ENCODE measurements at regions not wholly inside any gene's neighbourhood (a gene's known extent, or its start where the extent isn't known, plus 50 kb on each side); places are given as distances from the start of the nearest gene placed in this dataset.
"Not testable (repeated sequence)": the region's sequence is repeated elsewhere in the genome, so short reads cannot be mapped to it uniquely, and the experiment has no call there.

- not testable (repeated sequence) for H3K36me3 ChIP-seq (ENCODE audit: insufficient read depth, low read depth, low read length); H3K9me3 ChIP-seq (ENCODE audit: insufficient read depth, low read depth, low read length); H3K4me1 ChIP-seq (ENCODE audit: insufficient read depth, low read length); H3K27me3 ChIP-seq (ENCODE audit: insufficient read depth, low read length); H3K9ac ChIP-seq (ENCODE audit: low read depth, low read length); H3K27ac ChIP-seq (ENCODE audit: low read length); H3K4me3 ChIP-seq (ENCODE audit: low read length)
These were observed 1220.8 kb upstream of the B3GALT2 start for GRCh38 chr1:194407238-194407637.

GRCh38 chr1:194394676-194395075, 1208.3 kb upstream of the B3GALT2 start:
- H3K36me3 ChIP-seq (ENCODE audit: insufficient read depth, low read depth, low read length): no peaks in the 10 kb centered on the region
- H3K4me1 ChIP-seq (ENCODE audit: insufficient read depth, low read length): peaks cover 6% of the 10 kb centered on the region
- no peaks in the 10 kb centered on the region for H3K9me3 ChIP-seq (ENCODE audit: insufficient read depth, low read depth, low read length)
- no peak overlapping the region for H3K27ac ChIP-seq (ENCODE audit: low read length)
- H3K4me3 ChIP-seq (ENCODE audit: low read length): no peak overlapping the region
- no peaks in the 10 kb centered on the region for H3K27me3 ChIP-seq (ENCODE audit: insufficient read depth, low read length)
- no peak overlapping the region for H3K9ac ChIP-seq (ENCODE audit: low read depth, low read length)

GRCh38 chr1:194387531-194387930, 1201.1 kb upstream of the B3GALT2 start:
- no peaks in the 10 kb centered on the region for H3K4me1 ChIP-seq (ENCODE audit: insufficient read depth, low read length)
- H3K27ac ChIP-seq (ENCODE audit: low read length): no peak overlapping the region
- H3K27me3 ChIP-seq (ENCODE audit: insufficient read depth, low read length): no peaks in the 10 kb centered on the region
- no peaks in the 10 kb centered on the region for H3K36me3 ChIP-seq (ENCODE audit: insufficient read depth, low read depth, low read length)
- no peaks in the 10 kb centered on the region for H3K9me3 ChIP-seq (ENCODE audit: insufficient read depth, low read depth, low read length)
- H3K4me3 ChIP-seq (ENCODE audit: low read length): no peak overlapping the region
- no peak overlapping the region for H3K9ac ChIP-seq (ENCODE audit: low read depth, low read length)

- no peaks in the 10 kb centered on the region for H3K9me3 ChIP-seq (ENCODE audit: insufficient read depth, low read depth, low read length)
These were observed 1192.1 kb upstream of the B3GALT2 start for GRCh38 chr1:194378517-194378916.

GRCh38 chr1:194374649-194375048, 1188.2 kb upstream of the B3GALT2 start:
- H3K9ac ChIP-seq (ENCODE audit: low read depth, low read length): no peak overlapping the region
- no peaks in the 10 kb centered on the region for H3K27me3 ChIP-seq (ENCODE audit: insufficient read depth, low read length)
- H3K9me3 ChIP-seq (ENCODE audit: insufficient read depth, low read depth, low read length): no peaks in the 10 kb centered on the region
- H3K36me3 ChIP-seq (ENCODE audit: insufficient read depth, low read depth, low read length): no peaks in the 10 kb centered on the region
- no peak overlapping the region for H3K27ac ChIP-seq (ENCODE audit: low read length)
- H3K4me1 ChIP-seq (ENCODE audit: insufficient read depth, low read length): no peaks in the 10 kb centered on the region
- H3K4me3 ChIP-seq (ENCODE audit: low read length): no peak overlapping the region

More at GRCh38 chr1:194378517-194378916, 1192.1 kb upstream of the B3GALT2 start:
- no peak overlapping the region for H3K27ac ChIP-seq (ENCODE audit: low read length)
- H3K4me3 ChIP-seq (ENCODE audit: low read length): no peak overlapping the region
- no peaks in the 10 kb centered on the region for H3K36me3 ChIP-seq (ENCODE audit: insufficient read depth, low read depth, low read length)
- no peaks in the 10 kb centered on the region for H3K27me3 ChIP-seq (ENCODE audit: insufficient read depth, low read length)
- H3K4me1 ChIP-seq (ENCODE audit: insufficient read depth, low read length): no peaks in the 10 kb centered on the region
- no peak overlapping the region for H3K9ac ChIP-seq (ENCODE audit: low read depth, low read length)

GRCh38 chr1:194372266-194372665, 1185.9 kb upstream of the B3GALT2 start:
- no peaks in the 10 kb centered on the region for H3K4me1 ChIP-seq (ENCODE audit: insufficient read depth, low read length)
- no peaks in the 10 kb centered on the region for H3K27me3 ChIP-seq (ENCODE audit: insufficient read depth, low read length)
- no peaks in the 10 kb centered on the region for H3K9me3 ChIP-seq (ENCODE audit: insufficient read depth, low read depth, low read length)
- no peak overlapping the region for H3K4me3 ChIP-seq (ENCODE audit: low read length)
- H3K27ac ChIP-seq (ENCODE audit: low read length): no peak overlapping the region
- H3K9ac ChIP-seq (ENCODE audit: low read depth, low read length): no peak overlapping the region
- H3K36me3 ChIP-seq (ENCODE audit: insufficient read depth, low read depth, low read length): no peaks in the 10 kb centered on the region

GRCh38 chr1:194369622-194370021, 1183.2 kb upstream of the B3GALT2 start:
- no peak overlapping the region for H3K27ac ChIP-seq (ENCODE audit: low read length)
- H3K36me3 ChIP-seq (ENCODE audit: insufficient read depth, low read depth, low read length): no peaks in the 10 kb centered on the region

GRCh38 chr1:194369060-194369459, 1182.6 kb upstream of the B3GALT2 start:
- Histone ChIP-seq H3K4me1 (ENCODE audit: insufficient read depth, low read length) (no peaks in the 10 kb centered on the region), H3K27me3 (ENCODE audit: insufficient read depth, low read length) (no peaks in the 10 kb centered on the region), H3K9ac (ENCODE audit: low read depth, low read length) (no peak overlapping the region), H3K4me3 (ENCODE audit: low read length) (no peak overlapping the region), H3K36me3 (ENCODE audit: insufficient read depth, low read depth, low read length) (no peaks in the 10 kb centered on the region), H3K27ac (ENCODE audit: low read length) (no peak overlapping the region), H3K9me3 (ENCODE audit: insufficient read depth, low read depth, low read length) (no peaks in the 10 kb centered on the region)

More at GRCh38 chr1:194369622-194370021, 1183.2 kb upstream of the B3GALT2 start:
- no peaks in the 10 kb centered on the region for H3K27me3 ChIP-seq (ENCODE audit: insufficient read depth, low read length)
- H3K9me3 ChIP-seq (ENCODE audit: insufficient read depth, low read depth, low read length): no peaks in the 10 kb centered on the region
- no peak overlapping the region for H3K4me3 ChIP-seq (ENCODE audit: low read length)
- no peak overlapping the region for H3K9ac ChIP-seq (ENCODE audit: low read depth, low read length)
- no peaks in the 10 kb centered on the region for H3K4me1 ChIP-seq (ENCODE audit: insufficient read depth, low read length)

- H3K36me3 ChIP-seq (ENCODE audit: insufficient read depth, low read depth, low read length): no peaks in the 10 kb centered on the region
These were observed 1180.7 kb upstream of the B3GALT2 start for GRCh38 chr1:194367121-194367520.

GRCh38 chr1:194366705-194367104, 1180.3 kb upstream of the B3GALT2 start:
- Histone ChIP-seq H3K9me3 (ENCODE audit: insufficient read depth, low read depth, low read length) (no peaks in the 10 kb centered on the region), H3K4me1 (ENCODE audit: insufficient read depth, low read length) (no peaks in the 10 kb centered on the region), H3K27ac (ENCODE audit: low read length) (no peak overlapping the region), H3K4me3 (ENCODE audit: low read length) (no peak overlapping the region), H3K36me3 (ENCODE audit: insufficient read depth, low read depth, low read length) (no peaks in the 10 kb centered on the region), H3K27me3 (ENCODE audit: insufficient read depth, low read length) (no peaks in the 10 kb centered on the region), H3K9ac (ENCODE audit: low read depth, low read length) (no peak overlapping the region)

More at GRCh38 chr1:194367121-194367520, 1180.7 kb upstream of the B3GALT2 start:
- H3K27ac ChIP-seq (ENCODE audit: low read length): no peak overlapping the region
- no peak overlapping the region for H3K9ac ChIP-seq (ENCODE audit: low read depth, low read length)
- no peak overlapping the region for H3K4me3 ChIP-seq (ENCODE audit: low read length)
- H3K27me3 ChIP-seq (ENCODE audit: insufficient read depth, low read length): no peaks in the 10 kb centered on the region
- no peaks in the 10 kb centered on the region for H3K4me1 ChIP-seq (ENCODE audit: insufficient read depth, low read length)
- no peaks in the 10 kb centered on the region for H3K9me3 ChIP-seq (ENCODE audit: insufficient read depth, low read depth, low read length)

GRCh38 chr1:194362327-194362726, 1175.9 kb upstream of the B3GALT2 start:
- no peak overlapping the region for H3K9ac ChIP-seq (ENCODE audit: low read depth, low read length)
- H3K27me3 ChIP-seq (ENCODE audit: insufficient read depth, low read length): no peaks in the 10 kb centered on the region
- no peaks in the 10 kb centered on the region for H3K9me3 ChIP-seq (ENCODE audit: insufficient read depth, low read depth, low read length)

GRCh38 chr1:194361374-194362131, 1175.1 kb upstream of the B3GALT2 start:
- H3K9me3 ChIP-seq (ENCODE audit: insufficient read depth, low read depth, low read length): no peaks in the 10 kb centered on the region
- no peak overlapping the region for H3K4me3 ChIP-seq (ENCODE audit: low read length)
- no peaks in the 10 kb centered on the region for H3K27me3 ChIP-seq (ENCODE audit: insufficient read depth, low read length)
- H3K27ac ChIP-seq (ENCODE audit: low read length): no peak overlapping the region
- H3K4me1 ChIP-seq (ENCODE audit: insufficient read depth, low read length): no peaks in the 10 kb centered on the region
- no peak overlapping the region for H3K9ac ChIP-seq (ENCODE audit: low read depth, low read length)
- no peaks in the 10 kb centered on the region for H3K36me3 ChIP-seq (ENCODE audit: insufficient read depth, low read depth, low read length)

More at GRCh38 chr1:194362327-194362726, 1175.9 kb upstream of the B3GALT2 start:
- Histone ChIP-seq H3K4me1 (ENCODE audit: insufficient read depth, low read length) (no peaks in the 10 kb centered on the region), H3K36me3 (ENCODE audit: insufficient read depth, low read depth, low read length) (no peaks in the 10 kb centered on the region), H3K4me3 (ENCODE audit: low read length) (no peak overlapping the region), H3K27ac (ENCODE audit: low read length) (no peak overlapping the region)
